ENCODE measurements at regions not wholly inside any gene's neighbourhood (a gene's known extent, or its start where the extent isn't known, plus 50 kb on each side); places are given as distances from the start of the nearest gene placed in this dataset.

DNA sequence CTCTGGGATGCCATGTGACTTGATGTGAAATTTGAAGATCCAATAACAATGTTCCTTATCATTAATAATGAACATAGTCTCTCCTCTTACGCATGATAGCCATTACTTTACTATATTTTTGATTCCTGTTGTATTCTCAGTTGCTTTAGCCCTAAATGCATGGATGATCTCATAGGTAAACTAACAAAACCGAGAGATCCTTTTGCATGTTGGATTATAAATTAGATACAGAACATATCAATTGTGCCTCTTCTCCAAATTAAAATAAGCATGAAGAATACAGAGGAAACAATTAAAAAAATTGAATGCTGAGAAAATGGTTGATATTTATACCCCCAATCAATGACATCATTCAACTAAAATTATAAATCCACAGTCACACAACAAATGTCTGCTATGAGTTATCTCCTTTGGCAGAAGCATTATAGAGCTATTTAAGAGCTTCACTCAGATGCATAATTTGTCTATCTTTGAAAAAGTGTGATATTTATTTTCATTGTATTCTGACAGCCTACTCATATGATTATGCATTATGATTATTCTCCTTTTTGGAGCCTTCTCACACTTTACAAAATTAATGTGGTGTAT lies 386.4 kb upstream of the STXBP6 start:
- WGBS, 3 donors: 68 to 78% (median 70%) methylated on average over 2 of the region's 2 CpGs
- intact Hi-C loops (cut with DNase I): no loop called here
- TF ChIP-seq EP300 (IDR thresholded peaks at IDR 0.05): no peak
- TF ChIP-seq, protein P1, sequence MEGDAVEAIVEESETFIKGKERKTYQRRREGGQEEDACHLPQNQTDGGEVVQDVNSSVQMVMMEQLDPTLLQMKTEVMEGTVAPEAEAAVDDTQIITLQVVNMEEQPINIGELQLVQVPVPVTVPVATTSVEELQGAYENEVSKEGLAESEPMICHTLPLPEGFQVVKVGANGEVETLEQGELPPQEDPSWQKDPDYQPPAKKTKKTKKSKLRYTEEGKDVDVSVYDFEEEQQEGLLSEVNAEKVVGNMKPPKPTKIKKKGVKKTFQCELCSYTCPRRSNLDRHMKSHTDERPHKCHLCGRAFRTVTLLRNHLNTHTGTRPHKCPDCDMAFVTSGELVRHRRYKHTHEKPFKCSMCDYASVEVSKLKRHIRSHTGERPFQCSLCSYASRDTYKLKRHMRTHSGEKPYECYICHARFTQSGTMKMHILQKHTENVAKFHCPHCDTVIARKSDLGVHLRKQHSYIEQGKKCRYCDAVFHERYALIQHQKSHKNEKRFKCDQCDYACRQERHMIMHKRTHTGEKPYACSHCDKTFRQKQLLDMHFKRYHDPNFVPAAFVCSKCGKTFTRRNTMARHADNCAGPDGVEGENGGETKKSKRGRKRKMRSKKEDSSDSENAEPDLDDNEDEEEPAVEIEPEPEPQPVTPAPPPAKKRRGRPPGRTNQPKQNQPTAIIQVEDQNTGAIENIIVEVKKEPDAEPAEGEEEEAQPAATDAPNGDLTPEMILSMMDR (IDR thresholded peaks at IDR 0.05): no peak

GRCh38 chr14:25431211-25432076 lies 381.5 kb upstream of the STXBP6 start:
- intact Hi-C loops (cut with DNase I): no loop called here
- H3K4me1 ChIP-seq (ENCODE audit: insufficient read depth): no peaks in the 10 kb centered on the region
- H3K9me3 ChIP-seq: no peaks in the 10 kb centered on the region
- DNase-seq: no peak
- H3K27me3 ChIP-seq: no peaks in the 10 kb centered on the region
- TF ChIP-seq, protein P1 (IDR thresholded peaks at IDR 0.05): no peak
- TF ChIP-seq EP300 (IDR thresholded peaks at IDR 0.05) (no peak), POLR2A (IDR thresholded peaks at IDR 0.05) (no peak)
- no peak overlapping the region for H3K4me3 ChIP-seq
- H3K36me3 ChIP-seq: no peaks in the 10 kb centered on the region
- WGBS, 3 donors: 84 to 91% (median 86%) methylated on average over 21 of the region's 21 CpGs
- H3K27ac ChIP-seq: no peak overlapping the region

More for the DNA sequence above, 386.4 kb upstream of the STXBP6 start:
- H3K36me3 ChIP-seq: no peaks in the 10 kb centered on the region
- H3K9me3 ChIP-seq: no peaks in the 10 kb centered on the region
- H3K4me3 ChIP-seq: no peak overlapping the region
- no peaks in the 10 kb centered on the region for H3K27me3 ChIP-seq
- DNase-seq: no peak
- H3K27ac ChIP-seq: no peak overlapping the region
- no peaks in the 10 kb centered on the region for H3K4me1 ChIP-seq (ENCODE audit: insufficient read depth)

GRCh38 chr14:25430808-25431207 lies 380.9 kb upstream of the STXBP6 start:
- Histone ChIP-seq H3K9me3 (no peaks in the 10 kb centered on the region), H3K36me3 (no peaks in the 10 kb centered on the region), H3K4me3 (no peak overlapping the region), H3K4me1 (ENCODE audit: insufficient read depth) (no peaks in the 10 kb centered on the region), H3K27me3 (no peaks in the 10 kb centered on the region), H3K27ac (no peak overlapping the region)
- no peak for DNase-seq
- intact Hi-C loops (cut with DNase I): no loop called here
- WGBS, 3 donors: 93 to 94% (median 94%) methylated on average over 12 of the region's 12 CpGs
- TF ChIP-seq EP300 (IDR thresholded peaks at IDR 0.05) (no peak), POLR2A (IDR thresholded peaks at IDR 0.05) (no peak)
- TF ChIP-seq, protein P1 (IDR thresholded peaks at IDR 0.05): no peak

GRCh38 chr14:25412998-25413397 lies 363.1 kb upstream of the STXBP6 start:
- Histone ChIP-seq H3K27ac (no peak overlapping the region), H3K4me3 (no peak overlapping the region), H3K27me3 (no peaks in the 10 kb centered on the region), H3K4me1 (ENCODE audit: insufficient read depth) (no peaks in the 10 kb centered on the region), H3K9me3 (no peaks in the 10 kb centered on the region), H3K36me3 (no peaks in the 10 kb centered on the region)
- intact Hi-C loops (cut with DNase I): no loop called here
- TF ChIP-seq, protein P1 (IDR thresholded peaks at IDR 0.05): no peak
- TF ChIP-seq EP300 (IDR thresholded peaks at IDR 0.05) (no peak), POLR2A (IDR thresholded peaks at IDR 0.05) (no peak)
- no peak for DNase-seq
